K562 (cell line): ENCODE measurements at regions not wholly inside any gene's neighbourhood (a gene's known extent, or its start where the extent isn't known, plus 50 kb on each side); places are given as distances from the start of the nearest gene placed in this dataset.
"Not testable (repeated sequence)": the region's sequence is repeated elsewhere in the genome, so short reads cannot be mapped to it uniquely, and the experiment has no call there.

Source experiments
- ATAC-seq: fragments of 200-7000 bp; cut with Tn5 transposase; 3 replicates; pipeline ENCODE4 v1.9.1; 2020; ENCODE audit warnings: moderate library complexity
- BruUV-seq: library from RNA; stranded (reverse); fragments of 400-500 nt; replicated peaks from 2 replicates; lab custom pipeline; 2021; lab: Mats Ljungman, UMichigan
- CTCF ChIA-PET: fragments of 300-600 bp; formaldehyde crosslinking; extraction: SDS; loops from one replicate; lab custom pipeline; 2021; ENCODE audit warnings: low intra/inter-chr PET ratio; lab: Yijun Ruan, JAX
- POLR2A ChIA-PET: fragments of 300-600, 350-650 bp; sonication (Branson Sonifier 250); formaldehyde crosslinking; extraction: SDS; loops from one replicate; lab custom pipeline; 2021; ENCODE audit warnings: antibody characterized with exemption, inconsistent platforms; lab: Yijun Ruan, JAX
- DNase-seq, 4 experiments: peaks; one replicate each; pipeline versions ENCODE4 v3.0.0 to v3.0.0-alpha.2; 2011 to 2018; ENCODE audit warnings: low spot score in 3 of 4, mixed read lengths in 3 of 4; ENCODE audit errors: extremely low read depth in 1 of 4
- FAIRE-seq: peaks from 2 replicates; lab custom pipeline; 2011; peaks lifted over from hg19 to GRCh38; lab: Jason Lieb, UNC
- H2AFZ ChIP-seq: 2 replicates; pipeline ENCODE4 v1.6.0; 2011; ENCODE audit warnings: low read depth, low read length, control low read depth, inconsistent platforms
- H3K27ac ChIP-seq: fragments of 200-600 bp; 3 replicates; pipeline ENCODE4 v1.8.0; 2011; ENCODE audit warnings: low read depth, mild to moderate bottlenecking, control low read depth, inconsistent platforms, low read length, moderate library complexity, mixed read lengths; ENCODE audit errors: extremely low read depth
- H3K27me3 ChIP-seq, 2 experiments: fragments of 300-600 bp in 1 of 2; 2 replicates in 1 of 2; 3 replicates in 1 of 2; pipeline versions ENCODE4 v1.6.0 to v1.8.0; 2011; ENCODE audit warnings: inconsistent platforms in 2 of 2, low read length in 2 of 2, mild to moderate bottlenecking in 1 of 2, mixed read lengths in 1 of 2, moderate library complexity in 1 of 2; ENCODE audit not compliant: control insufficient read depth in 2 of 2, insufficient read depth in 2 of 2
- H3K36me3 ChIP-seq: fragments of 300-600 bp; 3 replicates; pipeline ENCODE4 v1.8.0; 2011; ENCODE audit warnings: mild to moderate bottlenecking, low read length, inconsistent platforms; ENCODE audit not compliant: control insufficient read depth, insufficient read depth
- H3K4me1 ChIP-seq, 2 experiments: fragments of 200-600 bp in 1 of 2; replicated peaks in 1 of 2; 2 replicates in 1 of 2; 3 replicates in 1 of 2; pipeline versions ENCODE4 v1.5.1 to v1.8.0; 2011; ENCODE audit warnings: inconsistent platforms in 2 of 2, low read length in 2 of 2, mild to moderate bottlenecking in 1 of 2, mixed read lengths in 1 of 2, moderate library complexity in 1 of 2; ENCODE audit not compliant: control insufficient read depth in 2 of 2, insufficient read depth in 2 of 2
- H3K4me2 ChIP-seq: 2 replicates; pipeline ENCODE4 v1.6.1; 2011; ENCODE audit warnings: low read length, control low read depth, inconsistent platforms, mixed read lengths; ENCODE audit not compliant: insufficient read depth
- H3K4me3 ChIP-seq: fragments of 200-600 bp; sonication (generic), shearing (Covaris generic); 2 replicates; pipeline ENCODE4 v1.5.1; 2016; ENCODE audit warnings: control low read depth, inconsistent platforms
- H3K79me2 ChIP-seq: fragments of 200-600 bp; 3 replicates; pipeline ENCODE4 v1.8.0; 2011; ENCODE audit warnings: low read length, inconsistent platforms; ENCODE audit not compliant: control insufficient read depth, insufficient read depth
- H3K9ac ChIP-seq, 2 experiments: 2 replicates each; pipeline versions ENCODE4 v1.6.0 to v1.6.1; 2011; ENCODE audit warnings: low read depth in 2 of 2, low read length in 2 of 2, control low read depth in 1 of 2, inconsistent platforms in 1 of 2, mild to moderate bottlenecking in 1 of 2, mixed read lengths in 1 of 2; ENCODE audit not compliant: insufficient read depth in 1 of 2
- H3K9me1 ChIP-seq: one replicate; pipeline ENCODE4 v1.6.0; 2011; ENCODE audit warnings: inconsistent platforms, mild to moderate bottlenecking, low read length, moderate library complexity; ENCODE audit not compliant: control insufficient read depth, insufficient read depth
- H3K9me3 ChIP-seq: replicated peaks from 2 replicates; pipeline ENCODE4 v1.5.1; 2011; ENCODE audit warnings: low read depth, low read length, inconsistent platforms; ENCODE audit not compliant: control insufficient read depth, insufficient read depth
- H4K20me1 ChIP-seq: replicated peaks from 2 replicates; pipeline ENCODE4 v1.6.1; 2011; ENCODE audit warnings: low read length, inconsistent platforms, mixed read lengths; ENCODE audit not compliant: control insufficient read depth, insufficient read depth
- ZNF668 ChIP-seq: fragments of 250-450 bp; sonication (Bioruptor Pico); IDR thresholded peaks from 2 replicates; pipeline ENCODE4 v1.8.0; 2022; ENCODE audit warnings: mild to moderate bottlenecking, inconsistent platforms
- ZNF707 ChIP-seq: fragments of 250-450 bp; sonication (Bioruptor Pico); conservative IDR thresholded peaks from 2 replicates; pipeline ENCODE4 v1.8.0; 2022; ENCODE audit warnings: inconsistent platforms, mild to moderate bottlenecking, moderate library complexity
- WGBS: fragments of 100-300 bp; shearing (Covaris generic); methylation state at CpG from one replicate; pipeline ENCODE4 v1.1.6; 2016; ENCODE audit warnings: low coverage, mixed read lengths; ENCODE audit not compliant: insufficient coverage; ENCODE audit errors: missing lambda C conversion rate; 5-methylcytosine and 5-hydroxymethylcytosine counted together
- in situ Hi-C: fragments of 300-500 bp; cut with MboI; formaldehyde crosslinking; loops from 4 replicates; pipeline ENCODE4 v1.15.0; 2018; ENCODE audit warnings: inconsistent platforms, mixed read lengths
- intact Hi-C: fragments of 100-400 bp; cut with micrococcal nuclease; formaldehyde crosslinking; loops from 2 replicates; pipeline ENCODE4 v1.14.2; 2022
- TF ChIP-seq, protein P1 (sequence below): fragments of 250-450 bp; sonication (Bioruptor Pico); IDR thresholded peaks from 2 replicates; pipeline ENCODE4 v1.8.0; 2022; ENCODE audit warnings: inconsistent platforms, mild to moderate bottlenecking, moderate library complexity, borderline replicate concordance

DNA sequence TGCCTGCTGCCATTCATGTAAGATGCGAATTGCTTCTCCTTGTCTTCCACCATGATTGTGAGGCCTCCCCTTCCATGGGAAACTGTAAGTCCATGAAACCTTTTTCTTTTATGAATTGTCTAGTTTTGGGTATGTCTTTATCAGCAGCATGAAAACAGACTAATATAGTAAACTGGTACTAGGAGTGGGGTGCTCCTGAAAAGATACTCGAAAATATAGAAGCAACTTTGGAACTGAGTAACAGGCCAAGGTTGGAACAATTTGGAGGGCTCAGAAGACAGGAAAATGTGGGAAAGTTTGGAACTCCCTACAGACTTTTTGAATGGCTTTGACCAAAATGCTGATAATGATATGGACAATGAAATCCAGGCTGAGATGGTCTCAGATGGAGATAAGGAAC lies 53.8 kb upstream of the SPATA16 start:
- H3K4me2 ChIP-seq, CTCF ChIA-PET, in situ Hi-C loops, BruUV-seq, H3K9ac ChIP-seq, H3K4me1 ChIP-seq, FAIRE-seq, H3K4me3 ChIP-seq, H3K9me1 ChIP-seq, H3K27ac ChIP-seq, H4K20me1 ChIP-seq, H3K79me2 ChIP-seq, intact Hi-C loops, ATAC-seq, H3K9me3 ChIP-seq, H3K27me3 ChIP-seq, H2AFZ ChIP-seq, DNase-seq, H3K36me3 ChIP-seq, POLR2A ChIA-PET: not testable (repeated sequence)
- peak; percentile 75 for TF ChIP-seq ZNF707 (CRISPR knock-in tag)
- WGBS = 0% methylated on average over 2 of the region's 2 CpGs

DNA sequence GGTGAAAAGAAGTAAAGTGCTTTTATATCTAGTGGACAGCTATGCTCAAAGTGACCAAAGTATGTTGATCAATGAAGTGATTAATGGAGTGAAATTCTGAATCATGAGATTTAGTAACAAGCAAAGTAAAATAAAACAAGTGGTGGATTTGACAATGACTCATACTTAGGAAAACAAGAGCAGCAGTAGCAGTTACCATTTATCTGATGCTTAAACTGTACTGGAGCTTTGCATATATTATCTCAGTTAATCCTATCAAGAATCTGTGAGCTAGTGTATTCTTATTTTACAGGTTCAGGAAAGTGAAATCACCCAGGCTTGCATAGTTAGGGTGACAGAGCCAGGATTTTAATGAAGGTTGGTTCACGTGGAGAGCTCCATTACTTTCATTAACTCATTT lies 50.6 kb upstream of the SPATA16 start:
- Histone ChIP-seq H3K36me3 (no peaks in the 10 kb centered on the region), H3K9me1 (no peaks in the 10 kb centered on the region), H3K9ac (no peak overlapping the region), H2AFZ (no peak overlapping the region), H3K4me1 (no peaks in the 10 kb centered on the region), H3K27ac (no peak overlapping the region), H3K4me2 (no peak overlapping the region), H3K79me2 (no peaks in the 10 kb centered on the region), H3K4me3 (no peak overlapping the region), H3K9me3 (no peaks in the 10 kb centered on the region), H3K27me3 (no peaks in the 10 kb centered on the region), H4K20me1 (no peaks in the 10 kb centered on the region)
- no TSS peak for BruUV-seq
- intact Hi-C loops = no loop called here
- TF ChIP-seq, protein P1, sequence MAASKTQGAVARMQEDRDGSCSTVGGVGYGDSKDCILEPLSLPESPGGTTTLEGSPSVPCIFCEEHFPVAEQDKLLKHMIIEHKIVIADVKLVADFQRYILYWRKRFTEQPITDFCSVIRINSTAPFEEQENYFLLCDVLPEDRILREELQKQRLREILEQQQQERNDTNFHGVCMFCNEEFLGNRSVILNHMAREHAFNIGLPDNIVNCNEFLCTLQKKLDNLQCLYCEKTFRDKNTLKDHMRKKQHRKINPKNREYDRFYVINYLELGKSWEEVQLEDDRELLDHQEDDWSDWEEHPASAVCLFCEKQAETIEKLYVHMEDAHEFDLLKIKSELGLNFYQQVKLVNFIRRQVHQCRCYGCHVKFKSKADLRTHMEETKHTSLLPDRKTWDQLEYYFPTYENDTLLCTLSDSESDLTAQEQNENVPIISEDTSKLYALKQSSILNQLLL (CRISPR knock-in tag) = no peak
- no peak for TF ChIP-seq ZNF668 (CRISPR knock-in tag)
- WGBS = 0% methylated on average over 1 of the region's 1 CpG
- CTCF ChIA-PET = no interaction called here
- POLR2A ChIA-PET = no interaction called here
- FAIRE-seq (no peak), DNase-seq (no peak), ATAC-seq (no peak)
- in situ Hi-C loops = no loop called here
